ENCODE measurements at regions not wholly inside any gene's neighbourhood (a gene's known extent, or its start where the extent isn't known, plus 50 kb on each side); places are given as distances from the start of the nearest gene placed in this dataset.
A peak's percentile ranks its signal among the peaks of the same experiment; 100 is the strongest.

DNA sequence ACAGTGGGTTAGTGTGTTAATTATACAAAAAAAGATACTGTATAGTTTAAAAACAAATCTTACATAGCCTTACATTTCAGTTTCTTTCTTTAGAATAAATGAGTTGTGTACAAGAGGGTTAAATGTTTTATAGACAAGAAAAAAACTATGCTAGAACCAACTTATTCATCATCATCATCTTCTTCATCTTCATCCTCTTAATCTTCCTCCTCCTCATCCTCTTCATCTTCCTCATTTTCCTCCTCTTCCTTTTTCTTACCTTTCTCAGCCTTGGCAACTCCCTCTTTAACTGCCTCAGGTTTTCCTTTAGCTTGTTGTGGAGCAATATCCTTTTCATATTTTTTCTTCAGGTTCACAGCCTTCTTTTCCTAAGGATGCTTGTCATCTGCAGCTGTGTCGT is 53.7 kb downstream of the RPS12 start:
- DNase-seq = no peak

DNA sequence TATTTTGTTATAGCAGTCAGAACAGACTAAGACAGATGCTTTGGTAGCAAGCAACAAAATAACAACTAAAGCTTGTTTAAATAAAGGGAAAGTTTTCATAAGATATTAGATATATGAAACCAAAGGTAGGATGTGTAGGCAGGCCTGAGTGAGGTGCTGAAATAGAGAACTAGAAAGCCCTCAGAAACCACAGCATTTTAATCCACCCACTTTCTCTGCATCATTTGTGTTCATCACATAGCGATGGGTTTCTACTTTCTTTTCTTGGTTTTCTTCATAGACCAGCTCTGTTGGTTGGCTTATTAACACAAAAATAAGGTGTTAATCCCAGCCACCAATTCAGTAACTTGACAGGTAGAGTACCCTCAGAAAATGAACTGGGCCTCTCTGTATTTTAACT is 58.6 kb downstream of the RPS12 start:
- no peak for DNase-seq

DNA sequence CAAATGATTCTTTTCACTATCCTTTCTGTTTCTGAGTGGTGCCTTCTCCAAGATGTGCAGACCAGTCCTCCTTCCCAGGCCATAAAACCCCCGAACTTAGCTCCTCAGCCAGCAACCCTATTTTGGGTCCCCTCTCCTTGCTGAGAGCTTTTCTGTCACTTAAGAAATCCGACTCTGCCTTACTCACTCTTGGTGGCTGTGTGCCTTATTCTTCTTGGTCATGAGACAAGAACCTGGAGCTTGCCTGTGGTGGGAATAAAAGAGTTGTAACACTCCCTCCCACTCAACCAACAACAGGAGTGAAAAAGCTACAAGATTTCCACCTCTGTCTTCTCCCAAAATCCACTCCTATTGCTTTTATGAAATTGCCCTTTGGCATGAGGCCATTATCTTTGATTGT is 62.6 kb downstream of the RPS12 start:
- no peak for DNase-seq

DNA sequence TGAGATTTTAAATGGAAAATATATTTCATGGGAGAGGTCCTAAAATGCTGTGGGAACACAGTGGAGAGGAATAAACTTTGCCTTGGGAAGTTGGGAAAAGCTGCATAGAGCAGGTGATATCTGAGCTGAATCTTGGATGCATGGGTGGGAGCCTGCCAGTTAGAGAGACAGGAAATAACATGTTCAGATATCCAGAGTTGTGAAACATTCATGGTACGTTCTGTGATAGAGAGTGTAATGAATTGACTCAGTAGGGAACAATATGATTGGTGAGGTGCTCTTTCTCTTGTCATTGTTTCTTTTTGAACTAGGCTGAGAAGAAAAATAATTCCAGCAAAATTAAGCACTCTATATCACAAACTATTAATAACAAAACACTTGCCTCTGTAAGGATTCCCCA is 72.8 kb downstream of the RPS12 start:
- no peak for DNase-seq

DNA sequence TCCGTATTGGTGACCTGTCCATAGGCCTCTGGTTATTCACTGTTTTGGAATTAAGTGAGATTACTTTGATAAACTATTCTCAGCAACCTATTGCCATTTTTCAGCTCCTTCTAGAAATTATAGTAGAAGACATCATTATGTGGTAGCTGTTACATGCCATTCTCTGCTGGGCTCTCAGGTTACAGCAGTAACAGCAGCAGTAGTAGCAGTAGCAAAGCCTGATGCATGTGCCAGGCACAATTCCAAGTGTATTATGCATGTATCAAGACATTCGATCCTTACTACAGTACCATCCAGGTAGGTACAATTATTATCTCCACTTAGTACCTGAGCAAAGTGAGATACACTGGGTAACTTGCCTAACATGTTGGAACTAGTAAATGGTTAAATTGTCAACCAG is 74.3 kb downstream of the RPS12 start:
- no peak for DNase-seq

GRCh38 chr6:132892929-132893771 is 78.8 kb downstream of the RPS12 start:
- no peak for DNase-seq

DNA sequence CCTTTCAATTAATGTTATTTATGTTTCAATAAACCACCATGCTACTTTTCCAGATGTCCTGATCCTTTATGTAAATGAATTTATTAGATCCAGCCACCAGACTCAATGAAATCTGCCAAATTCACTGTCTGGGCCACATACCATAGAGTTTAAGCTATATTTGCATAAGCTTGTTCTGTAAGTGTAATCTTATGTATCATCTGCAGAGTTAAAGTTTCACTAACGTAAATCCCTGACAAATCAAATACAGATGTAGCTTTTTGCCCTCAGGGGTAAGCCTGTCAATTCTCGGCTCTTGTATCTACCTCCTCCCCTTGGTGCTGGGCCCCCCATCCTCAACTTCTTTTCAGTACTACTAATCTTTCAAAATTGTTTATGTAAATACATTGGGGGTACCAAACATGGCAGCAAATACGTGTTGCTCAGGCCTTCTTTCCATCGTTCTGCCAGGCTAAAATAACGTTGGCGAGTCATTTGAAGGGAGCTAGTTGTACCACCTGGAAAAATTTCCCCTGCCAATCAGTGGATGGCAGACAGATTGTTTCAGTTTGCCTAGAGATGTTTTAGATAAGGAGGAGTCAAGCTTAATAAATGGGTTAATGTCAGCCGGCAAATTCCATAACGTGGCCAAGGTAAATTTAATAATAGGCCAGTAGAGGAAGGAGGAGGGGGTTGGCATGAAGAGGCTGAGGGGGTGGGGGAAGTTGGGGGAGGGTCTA is 79.6 kb downstream of the RPS12 start:
- no peak for DNase-seq

GRCh38 chr6:132898376-132898775 is 84.0 kb downstream of the RPS12 start:
- no peak for DNase-seq

- no peak for DNase-seq
These were observed 86.5 kb downstream of the RPS12 start for GRCh38 chr6:132900849-132901248.

GRCh38 chr6:132902901-132903300 is 88.5 kb downstream of the RPS12 start:
- DNase-seq = no peak

GRCh38 chr6:132907231-132907630 is 92.9 kb downstream of the RPS12 start:
- DNase-seq = no peak

DNA sequence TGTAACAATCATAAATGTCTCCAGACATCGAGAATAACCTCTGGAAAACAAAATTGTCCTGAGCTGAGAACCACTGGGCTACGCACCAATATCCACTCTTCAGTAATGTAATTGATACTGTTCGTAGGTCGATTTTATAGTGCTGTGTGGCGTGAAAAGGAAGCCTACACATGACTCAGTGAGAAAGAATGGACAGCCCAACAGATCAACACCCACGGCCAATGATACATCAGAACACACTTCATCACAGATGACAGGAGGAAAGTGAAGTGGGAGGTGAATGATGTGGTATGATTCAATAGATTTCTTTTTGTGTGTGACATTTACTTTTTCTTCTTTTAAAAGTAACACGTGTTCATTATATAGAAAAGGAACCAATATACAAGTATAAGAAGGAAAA is 93.5 kb downstream of the RPS12 start:
- no peak for DNase-seq

DNA sequence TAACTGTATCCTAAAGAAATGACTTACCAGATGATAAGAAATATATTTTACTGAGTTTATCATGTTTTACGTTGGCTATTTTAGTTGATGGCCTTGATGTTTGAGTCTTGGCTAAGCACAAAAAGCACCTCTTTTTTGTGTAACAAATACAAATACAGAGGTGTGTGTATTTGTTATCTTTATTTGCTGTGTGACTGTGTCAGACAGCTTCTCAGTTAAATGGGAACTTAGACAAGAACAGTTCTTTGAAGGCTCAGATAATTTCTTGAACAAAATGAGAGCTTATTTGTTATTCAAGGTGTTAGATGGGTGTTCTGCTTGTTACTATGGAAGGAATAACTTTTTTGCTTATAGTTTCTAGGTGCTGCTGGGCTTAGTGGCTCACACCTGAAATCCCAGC is 95.4 kb downstream of the RPS12 start:
- DNase-seq = no peak

DNA sequence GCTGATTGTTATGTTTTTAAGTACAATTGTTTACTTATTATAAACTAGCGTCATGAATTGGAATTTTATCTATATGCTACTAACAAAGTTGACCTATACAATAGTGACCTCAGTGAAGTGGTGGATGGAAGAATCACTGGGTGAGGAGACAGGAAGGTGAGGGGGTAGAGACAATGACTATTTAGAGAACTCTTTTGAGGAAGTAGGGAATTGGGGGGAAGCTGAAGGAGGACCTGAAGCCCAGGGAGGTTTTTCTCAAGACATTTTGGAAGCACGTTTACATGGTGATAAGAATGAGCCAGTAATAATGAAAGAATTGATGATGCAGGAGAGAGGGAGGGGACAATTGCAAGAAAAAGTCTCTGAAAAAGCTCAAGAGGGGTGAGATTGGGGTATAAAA is 96.4 kb downstream of the RPS12 start:
- no peak for DNase-seq

- DNase-seq = peak; percentile 31
These were observed 104.9 kb downstream of the RPS12 start for GRCh38 chr6:132919045-132919860.

- no peak for DNase-seq
These were observed 113.3 kb downstream of the RPS12 start for GRCh38 chr6:132927713-132928112.

DNA sequence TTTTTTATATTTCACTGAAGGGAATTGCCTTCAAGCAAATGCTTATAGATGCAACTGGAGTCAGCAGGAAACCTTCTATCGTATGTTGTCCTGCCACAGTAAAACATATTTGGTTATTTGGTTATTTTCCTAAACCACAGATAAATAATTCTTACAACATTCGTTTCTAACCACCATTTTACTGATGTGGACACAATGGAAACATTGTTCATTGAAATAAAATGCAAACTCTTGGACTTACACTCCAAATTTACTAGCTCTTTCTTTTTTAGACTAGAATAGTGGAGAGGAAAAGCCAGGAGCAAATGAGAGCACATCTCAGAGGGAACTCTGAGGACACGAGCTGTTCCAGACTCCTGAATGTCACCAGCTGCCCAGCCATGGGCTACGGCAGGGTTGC is 114.8 kb downstream of the RPS12 start:
- DNase-seq = no peak

GRCh38 chr6:132931313-132931712 is 116.9 kb downstream of the RPS12 start:
- DNase-seq = no peak

DNA sequence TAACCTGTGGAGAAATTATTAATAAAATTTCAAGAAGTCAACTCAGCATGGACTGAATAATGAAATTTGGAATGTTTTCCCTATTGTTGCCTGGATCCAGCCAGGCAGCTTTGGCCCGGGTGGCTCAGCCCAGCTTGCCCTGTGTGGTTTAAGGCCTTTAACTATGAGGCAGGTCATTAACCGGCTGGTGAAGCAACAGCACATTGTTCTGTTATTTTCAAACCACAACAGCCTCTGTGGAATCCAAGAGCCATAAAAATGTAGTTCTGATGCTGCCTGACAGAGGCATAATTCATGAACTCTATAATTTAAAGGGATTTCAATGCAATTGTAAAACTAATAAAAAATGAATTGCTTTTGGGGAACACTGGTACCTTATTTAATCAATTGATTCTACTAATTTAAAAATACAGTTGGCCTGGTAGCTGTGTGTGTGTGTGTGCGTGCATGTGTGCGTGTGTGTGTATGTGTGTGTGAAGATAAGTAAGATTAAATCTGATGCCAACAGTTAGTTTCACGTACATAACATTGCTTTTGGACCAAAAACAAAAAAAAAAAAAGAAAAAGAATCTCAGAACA is 117.7 kb downstream of the RPS12 start:
- DNase-seq = peak; percentile 35

- DNase-seq = peak; percentile 41
These were observed 118.2 kb downstream of the RPS12 start for GRCh38 chr6:132932588-132932987.

- peak; percentile 42 for DNase-seq
These were observed 118.7 kb downstream of the RPS12 start for GRCh38 chr6:132933090-132933489.

GRCh38 chr6:132934496-132934895 is 120.1 kb downstream of the RPS12 start:
- DNase-seq = no peak

DNA sequence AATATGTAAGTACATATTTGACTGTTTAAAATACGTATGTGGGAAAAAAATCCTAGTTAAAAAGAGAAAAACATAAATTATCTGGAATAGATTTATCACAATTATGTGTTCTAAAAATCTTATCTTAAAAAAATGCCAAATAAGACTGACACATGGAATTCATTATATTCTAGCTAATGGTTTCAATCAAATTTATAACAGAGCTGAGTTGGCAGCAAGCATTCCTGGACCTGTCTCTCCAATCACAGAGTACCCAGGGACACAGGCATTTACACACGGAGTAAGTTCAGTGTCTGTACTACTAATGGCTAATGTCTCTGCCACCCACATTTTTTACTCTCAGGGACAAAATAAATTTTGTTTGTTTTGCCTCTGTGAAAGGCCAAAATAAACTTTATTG is 122.3 kb downstream of the RPS12 start:
- no peak for DNase-seq
